Brain microvascular endothelial cell (primary cell): ENCODE measurements at regions not wholly inside any gene's neighbourhood (a gene's known extent, or its start where the extent isn't known, plus 50 kb on each side); places are given as distances from the start of the nearest gene placed in this dataset.

Experiments
- DNase-seq: peaks from one replicate; pipeline ENCODE4 v3.0.0-alpha.2; 2020
- H3K27ac ChIP-seq: fragments of 250-450 bp; sonication (Bioruptor Pico); 2 replicates; pipeline ENCODE4 v1.5.1; 2020; ENCODE audit warnings: mild to moderate bottlenecking, moderate library complexity
- H3K27me3 ChIP-seq: fragments of 250-450 bp; sonication (Bioruptor Pico); replicated peaks from 2 replicates; pipeline ENCODE4 v1.5.1; 2020; ENCODE audit warnings: mild to moderate bottlenecking
- H3K36me3 ChIP-seq: fragments of 250-450 bp; sonication (Bioruptor Pico); replicated peaks from 2 replicates; pipeline ENCODE4 v1.5.1; 2020; ENCODE audit warnings: mild to moderate bottlenecking
- H3K4me3 ChIP-seq: 2 replicates; pipeline ENCODE4 v1.5.1; 2011; ENCODE audit warnings: low read depth, mild to moderate bottlenecking, control low read depth, low read length, moderate library complexity
- CTCF ChIP-seq: IDR thresholded peaks from 2 replicates; pipeline ENCODE4 v1.5.1; 2011; ENCODE audit warnings: low read depth, mild to moderate bottlenecking, moderate library complexity, low read length, control low read depth, inconsistent platforms; ENCODE audit errors: missing control alignments
- in situ Hi-C: cut with HindIII; loops from 2 replicates; pipeline ENCODE4 v1.10.0; 2017; ENCODE audit warnings: low sequenced_read_pairs, low pct_ligation_motif_present

- TF ChIP-seq CTCF: no peak
- no peaks in the 10 kb centered on the region for H3K27me3 ChIP-seq
- DNase-seq: peak; percentile 76
- H3K36me3 ChIP-seq: no peaks in the 10 kb centered on the region
- peak overlapping the region; percentile 10 for H3K27ac ChIP-seq
- in situ Hi-C loops: no loop called here
- H3K4me3 ChIP-seq: no peak overlapping the region
These were observed 117.3 kb downstream of the GALR1 start for GRCh38 chr18:77366720-77367641.

- Histone ChIP-seq H3K27ac (no peak overlapping the region), H3K36me3 (no peaks in the 10 kb centered on the region), H3K27me3 (no peaks in the 10 kb centered on the region), H3K4me3 (no peak overlapping the region)
- no peak for DNase-seq
- TF ChIP-seq CTCF: no peak
- in situ Hi-C loops: no loop called here
These were observed 120.0 kb downstream of the GALR1 start for GRCh38 chr18:77369644-77370043.

- no peak overlapping the region for H3K27ac ChIP-seq
- H3K4me3 ChIP-seq: no peak overlapping the region
- in situ Hi-C loops: no loop called here
- no peak for DNase-seq
- TF ChIP-seq CTCF: no peak
- no peaks in the 10 kb centered on the region for H3K36me3 ChIP-seq
- H3K27me3 ChIP-seq: no peaks in the 10 kb centered on the region
These were observed 124.2 kb downstream of the GALR1 start for GRCh38 chr18:77373730-77374445.

GRCh38 chr18:77374446-77374805, 124.8 kb downstream of the GALR1 start:
- Histone ChIP-seq H3K4me3 (no peak overlapping the region), H3K36me3 (no peaks in the 10 kb centered on the region), H3K27me3 (no peaks in the 10 kb centered on the region), H3K27ac (no peak overlapping the region)
- in situ Hi-C loops: no loop called here
- no peak for DNase-seq
- TF ChIP-seq CTCF: no peak

DNA sequence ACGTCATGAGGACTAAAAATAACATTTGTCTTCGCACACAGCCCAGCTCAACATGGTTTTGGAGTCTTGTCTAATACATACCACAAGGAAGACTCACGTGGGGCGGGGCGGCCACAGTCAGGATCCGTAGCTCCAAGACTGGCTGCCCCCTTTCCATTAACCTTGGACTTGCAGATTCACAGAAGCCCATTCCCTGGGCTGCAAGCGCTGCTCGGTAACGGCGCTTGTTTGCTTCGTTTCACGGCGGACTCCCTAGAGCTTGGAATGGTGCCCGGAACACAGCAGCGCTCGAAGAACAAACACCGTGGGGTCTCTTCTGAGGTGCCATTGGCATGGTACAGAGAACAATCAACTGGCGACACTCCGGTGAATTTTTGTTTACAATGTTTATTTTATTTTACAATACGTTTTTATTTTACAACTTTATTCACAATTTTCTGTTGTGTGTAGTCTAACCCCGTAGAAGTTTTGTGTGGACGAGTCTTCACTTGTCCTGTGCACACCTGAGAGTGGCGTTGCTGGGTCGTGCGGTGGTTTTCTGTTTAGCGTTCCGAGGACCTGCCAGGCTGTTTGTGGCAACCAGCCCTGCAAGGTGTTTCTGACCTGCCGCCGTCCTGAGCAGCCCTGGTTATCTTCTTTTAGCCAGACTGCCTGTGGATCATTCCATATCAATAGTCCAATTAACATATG, 126.5 kb downstream of the GALR1 start:
- H3K36me3 ChIP-seq: no peaks in the 10 kb centered on the region
- no peak overlapping the region for H3K27ac ChIP-seq
- H3K4me3 ChIP-seq: no peak overlapping the region
- no peak for DNase-seq
- no peak for TF ChIP-seq CTCF
- in situ Hi-C loops: no loop called here
- H3K27me3 ChIP-seq: no peaks in the 10 kb centered on the region
